ENCODE measurements at regions not wholly inside any gene's neighbourhood (a gene's known extent, or its start where the extent isn't known, plus 50 kb on each side); places are given as distances from the start of the nearest gene placed in this dataset.

DNA sequence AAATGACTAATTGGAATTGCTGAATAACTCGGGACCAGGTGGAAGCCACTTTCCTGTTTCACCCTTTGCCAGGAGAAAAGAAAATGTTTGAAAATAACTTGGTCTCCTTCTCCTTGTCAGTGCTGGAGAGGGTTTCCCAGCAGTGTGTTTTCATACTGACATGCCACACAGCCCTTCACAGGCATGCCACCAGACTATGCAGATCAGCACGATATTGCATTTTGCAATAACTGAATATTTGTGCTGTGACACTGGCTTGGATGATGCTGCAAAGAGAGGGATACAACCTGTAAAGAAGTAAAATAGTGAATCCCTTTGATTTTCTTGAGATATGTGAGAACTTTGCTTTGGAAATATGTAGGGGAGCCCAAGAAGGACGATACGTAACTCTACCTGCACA, 200.0 kb upstream of the NAV2 start:
- no peak for DNase-seq

DNA sequence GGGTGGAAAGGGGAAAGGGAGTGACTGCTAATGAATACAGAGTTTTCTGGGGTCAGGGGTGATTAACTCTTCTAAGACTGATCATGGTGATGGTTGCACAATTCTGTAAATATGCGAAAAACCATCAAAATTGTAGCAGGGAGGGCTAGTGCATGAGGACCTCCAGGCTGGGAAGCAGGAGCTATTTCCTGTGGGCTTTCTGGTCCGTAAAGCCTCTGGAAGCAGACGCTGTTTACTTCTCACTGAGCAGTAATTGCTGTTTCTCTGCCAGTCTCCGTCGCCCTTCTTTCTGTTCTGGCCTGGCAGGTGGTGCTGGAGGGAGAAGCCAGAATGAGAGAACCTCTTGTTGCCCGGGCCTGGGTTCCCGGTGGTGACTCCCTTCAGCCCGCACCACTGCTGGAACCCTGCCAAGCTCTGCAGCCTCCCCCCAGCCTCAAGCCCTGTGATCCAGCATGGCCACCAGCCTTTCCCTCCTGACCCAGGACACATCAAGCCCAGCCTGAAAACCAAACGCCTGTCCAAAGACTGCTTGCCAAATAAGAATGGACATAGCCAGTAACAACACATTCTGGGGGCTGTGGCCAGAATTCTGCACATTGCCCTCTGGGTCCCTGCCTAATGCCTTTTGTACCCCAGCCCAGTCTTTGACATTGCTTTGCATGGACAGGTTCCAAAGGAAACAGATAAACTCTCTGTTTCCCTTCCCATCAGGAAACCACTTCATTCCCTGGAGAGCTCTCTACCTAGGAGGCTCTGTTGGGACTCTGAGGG, 201.0 kb upstream of the NAV2 start:
- DNase-seq: no peak

- no peak for DNase-seq
These were observed 201.6 kb upstream of the NAV2 start for GRCh38 chr11:19511066-19511412.

GRCh38 chr11:19510468-19510867, 202.2 kb upstream of the NAV2 start:
- no peak for DNase-seq

DNA sequence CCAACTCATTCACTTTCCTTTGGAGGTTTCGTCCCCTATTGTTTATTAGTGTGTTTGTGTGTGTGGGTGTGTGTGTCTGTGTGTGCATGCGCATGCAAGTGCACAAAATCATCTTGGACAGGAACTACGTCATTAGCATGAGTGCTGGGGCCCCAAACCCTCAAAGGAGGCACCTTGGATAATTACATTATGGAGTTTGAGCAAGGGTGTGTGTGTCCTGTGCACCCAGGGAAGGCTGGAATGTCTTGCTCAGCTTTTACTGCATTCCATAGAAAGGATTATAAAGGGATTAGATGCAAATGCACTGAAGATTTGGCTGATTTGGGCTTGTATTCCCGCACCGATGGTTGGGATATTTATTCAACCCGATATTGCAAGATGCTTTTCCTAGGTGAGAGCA, 203.4 kb upstream of the NAV2 start:
- DNase-seq: no peak

DNA sequence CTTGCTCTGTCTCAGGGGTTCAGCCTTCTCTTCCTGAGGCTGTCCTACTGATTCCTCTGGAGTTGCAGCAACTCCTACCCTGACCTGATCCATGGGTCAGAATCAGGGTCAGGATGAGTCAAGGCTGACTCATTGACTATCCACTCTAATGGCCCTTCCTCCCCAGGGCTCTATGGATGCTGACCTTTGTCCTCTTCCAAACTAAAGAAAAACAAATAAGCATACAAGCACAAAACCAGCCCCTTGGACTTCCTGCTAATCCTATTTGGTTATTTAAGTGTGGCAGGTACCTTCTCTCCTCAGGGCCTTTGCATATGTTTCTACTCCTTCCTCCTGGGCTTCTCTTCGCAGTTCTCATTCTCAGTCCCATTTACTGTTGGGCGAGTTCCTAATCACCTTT, 204.5 kb upstream of the NAV2 start:
- DNase-seq: no peak

DNA sequence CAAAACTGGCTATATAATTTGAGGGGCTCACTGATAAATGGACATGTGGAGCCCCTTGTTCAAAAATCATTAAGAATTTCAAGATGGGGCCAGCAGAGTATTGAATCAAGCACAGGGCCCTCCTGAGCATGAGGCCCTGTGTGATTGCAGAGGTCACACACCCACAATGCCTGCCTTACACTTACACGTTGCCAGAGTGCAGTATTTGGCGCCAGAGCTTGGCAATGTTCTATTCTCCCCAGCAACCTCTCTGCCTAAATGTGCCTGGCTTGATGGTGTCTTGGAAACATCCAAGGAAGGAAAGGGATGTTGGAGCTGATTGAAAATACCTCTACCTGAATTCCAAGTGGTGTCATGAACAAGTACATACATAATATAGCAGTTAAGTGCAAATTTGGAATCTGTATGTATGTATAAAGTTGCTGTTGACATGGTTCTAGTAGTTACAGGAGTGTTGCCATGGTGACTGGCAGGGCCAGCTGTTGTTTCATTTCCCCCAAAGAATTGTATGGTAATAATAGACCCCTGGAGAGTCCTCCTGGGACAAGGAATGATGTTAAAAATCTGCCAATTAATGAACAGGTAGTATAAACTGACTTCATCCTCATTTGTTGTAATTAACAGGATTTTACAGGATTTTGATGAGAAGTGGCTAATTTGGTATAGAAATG, 205.7 kb upstream of the NAV2 start:
- no peak for DNase-seq

DNA sequence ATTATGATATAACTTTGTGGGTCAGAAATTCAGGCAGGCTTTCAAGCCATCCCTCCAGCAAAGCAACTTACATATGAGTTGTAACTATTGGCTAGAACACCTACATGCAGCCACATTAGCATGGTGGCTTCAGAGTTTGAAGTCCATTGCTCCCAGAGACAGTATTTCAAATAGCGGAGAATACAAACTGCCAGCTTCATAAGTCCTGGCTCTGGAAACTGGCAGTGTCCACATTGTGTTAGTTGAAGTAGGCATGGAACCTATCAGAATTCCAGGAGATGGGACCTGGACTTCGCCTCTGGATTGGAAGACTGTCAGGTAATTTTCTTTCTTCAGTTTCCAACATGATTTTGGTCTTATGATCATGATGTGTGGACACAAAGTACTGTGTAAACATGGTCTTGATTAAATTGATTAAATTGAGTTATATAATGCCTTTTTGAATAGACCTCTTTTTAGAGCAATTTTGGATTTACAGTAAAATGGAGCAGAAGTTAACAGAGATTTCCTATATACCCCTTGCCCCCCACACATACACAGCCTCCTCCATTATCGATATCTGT, 209.9 kb upstream of the NAV2 start:
- DNase-seq: no peak

DNA sequence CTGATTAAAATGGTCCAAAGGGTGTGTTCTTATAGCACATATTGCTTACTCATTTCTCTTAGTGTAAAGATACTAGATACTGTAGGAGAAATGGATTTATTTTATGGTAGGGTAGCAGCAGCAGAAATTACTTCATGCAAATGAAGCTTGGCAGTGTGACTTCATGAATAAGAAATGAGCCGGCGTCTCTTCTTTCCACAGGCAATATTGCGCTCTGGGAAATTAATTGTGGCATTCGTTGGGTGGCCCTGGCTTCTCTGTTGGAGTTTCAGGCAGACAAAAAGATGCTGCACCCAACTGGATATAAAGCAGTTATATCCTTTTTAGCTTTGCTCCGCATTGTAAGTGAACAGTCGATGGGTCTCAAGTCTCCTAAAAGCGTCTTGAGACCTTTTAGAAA, 211.0 kb upstream of the NAV2 start:
- DNase-seq: no peak

- DNase-seq: no peak
These were observed 212.6 kb upstream of the NAV2 start for GRCh38 chr11:19499999-19500398.

DNA sequence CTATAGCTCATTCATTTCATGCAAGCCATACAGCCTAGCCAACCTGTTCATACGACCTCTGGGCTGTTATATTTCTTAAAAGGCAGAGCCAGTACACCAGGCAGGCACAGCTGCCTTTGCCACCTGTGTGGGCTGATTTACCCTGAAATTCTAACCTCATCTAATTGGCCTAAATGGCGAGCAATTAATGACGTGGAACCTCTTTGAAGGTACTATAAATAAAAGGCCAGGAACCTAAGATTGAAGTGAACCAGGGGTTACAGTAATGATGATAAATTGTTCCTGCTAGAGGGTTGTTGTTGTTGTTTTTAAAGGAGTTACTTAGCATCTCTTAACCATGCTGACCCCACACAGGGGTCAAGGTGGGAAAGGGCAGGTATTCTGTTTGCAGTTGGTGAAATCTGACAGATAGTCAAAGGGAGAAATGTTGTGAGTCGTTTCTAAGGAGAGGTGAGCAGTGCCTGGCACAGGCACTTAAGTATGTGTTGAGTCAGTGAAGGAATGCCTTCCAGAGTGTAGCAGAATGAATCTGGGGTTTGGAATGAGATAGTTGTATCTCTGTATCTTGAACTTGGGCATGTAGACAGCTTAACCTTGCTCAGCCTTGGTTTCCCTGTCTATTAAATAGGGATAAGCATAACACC, 213.5 kb upstream of the NAV2 start:
- no peak for DNase-seq

DNA sequence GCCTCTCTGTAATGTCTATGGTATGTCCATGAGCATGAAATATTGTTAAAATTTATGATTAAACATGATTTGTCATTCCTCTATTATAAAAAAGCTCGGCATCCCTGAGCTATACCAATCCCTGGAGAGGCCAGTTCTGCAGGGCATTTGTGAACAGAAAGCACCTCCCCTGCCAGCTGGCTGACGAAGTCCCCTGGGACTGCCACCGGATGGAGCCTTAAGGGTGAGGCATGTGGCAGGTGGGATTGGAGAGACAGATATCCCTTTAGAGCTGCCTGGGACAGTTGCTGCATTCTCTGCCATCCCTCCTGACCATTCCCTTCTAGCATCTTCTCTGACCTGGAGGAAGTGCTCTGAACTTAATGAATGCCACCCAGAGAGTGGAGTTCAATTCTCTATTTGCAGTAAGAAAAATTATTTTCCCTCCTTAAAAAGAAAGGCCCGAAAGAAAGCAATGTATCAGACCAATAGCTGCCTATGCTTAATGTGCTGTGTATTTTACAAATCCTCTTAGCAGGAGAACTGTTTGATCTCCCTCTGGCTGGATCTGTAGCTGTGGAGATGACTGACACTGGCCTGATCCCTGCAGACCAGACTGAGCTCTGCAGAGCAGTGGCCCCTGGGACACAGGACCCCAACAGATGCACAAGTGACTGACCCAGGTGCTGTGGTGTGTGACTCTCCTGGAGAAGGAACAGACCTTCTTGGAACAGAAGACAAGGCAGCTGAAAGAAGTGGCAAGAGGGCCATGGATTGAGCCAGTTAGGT, 219.0 kb upstream of the NAV2 start:
- no peak for DNase-seq

GRCh38 chr11:19482319-19483100, 230.1 kb upstream of the NAV2 start:
- DNase-seq: no peak

GRCh38 chr11:19480540-19480939, 232.1 kb upstream of the NAV2 start:
- DNase-seq: no peak

DNA sequence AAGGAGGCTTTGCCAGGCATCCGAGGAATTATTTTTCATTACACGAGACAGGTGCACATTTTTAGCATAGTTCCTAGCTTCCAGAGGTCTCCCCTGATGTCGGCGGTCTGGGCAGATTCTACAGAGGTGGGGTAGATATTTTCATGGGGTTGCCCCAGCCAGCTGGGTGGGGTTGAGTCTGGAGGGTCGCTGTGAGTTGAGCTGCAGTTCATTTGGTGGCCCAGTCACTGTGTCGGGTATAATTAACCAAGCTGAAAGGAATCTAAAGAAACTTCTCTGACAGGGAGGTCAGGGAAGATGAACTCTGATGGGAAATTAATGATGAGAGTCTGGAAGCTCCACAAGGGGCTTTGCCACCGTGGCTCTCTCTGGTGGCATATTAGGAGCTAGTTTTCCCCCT, 233.7 kb upstream of the NAV2 start:
- DNase-seq: no peak

- no peak for DNase-seq
These were observed 234.4 kb upstream of the E2F8 start for GRCh38 chr11:19474954-19475721.

- DNase-seq: no peak
These were observed 233.5 kb upstream of the E2F8 start for GRCh38 chr11:19474211-19474610.

DNA sequence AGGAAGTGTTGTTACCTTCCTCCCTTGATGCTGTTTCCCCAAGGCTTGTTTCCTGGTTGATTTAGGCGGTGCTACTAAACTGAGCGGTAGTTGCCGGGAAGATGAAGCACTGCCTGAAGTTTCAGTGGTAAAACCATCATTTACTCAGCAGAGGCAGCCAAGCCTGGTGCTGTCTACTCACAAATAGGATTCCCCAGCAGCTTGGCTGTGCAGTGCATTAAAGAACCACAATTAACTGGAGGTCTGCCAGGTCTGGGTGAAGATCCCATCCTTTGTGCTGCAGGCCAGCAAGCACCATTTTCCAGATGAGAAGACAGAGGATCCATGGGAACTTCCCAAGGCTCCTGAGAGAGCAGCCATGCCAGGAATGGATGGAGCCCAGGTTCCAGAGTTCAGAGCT, 231.9 kb upstream of the E2F8 start:
- DNase-seq: no peak

DNA sequence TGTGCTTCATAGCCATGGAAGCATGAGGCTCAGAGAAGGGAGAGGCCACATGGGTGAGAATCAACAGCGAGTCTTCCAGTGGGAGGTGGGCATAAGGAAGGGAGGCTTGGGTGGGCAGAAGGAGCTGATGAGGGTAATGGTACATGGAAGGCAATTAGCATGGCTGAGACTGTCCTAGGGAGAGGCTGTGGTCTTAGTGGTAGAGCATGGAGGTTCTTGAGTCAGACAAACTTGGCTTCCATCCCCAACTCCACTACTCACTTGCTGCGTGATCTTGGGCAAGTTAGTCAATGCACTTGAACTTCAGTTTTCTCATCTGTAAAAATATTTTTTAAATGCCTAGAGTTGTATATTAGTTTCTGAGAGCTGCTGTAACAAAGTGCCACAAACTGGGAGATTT, 227.2 kb upstream of the E2F8 start:
- DNase-seq: no peak

DNA sequence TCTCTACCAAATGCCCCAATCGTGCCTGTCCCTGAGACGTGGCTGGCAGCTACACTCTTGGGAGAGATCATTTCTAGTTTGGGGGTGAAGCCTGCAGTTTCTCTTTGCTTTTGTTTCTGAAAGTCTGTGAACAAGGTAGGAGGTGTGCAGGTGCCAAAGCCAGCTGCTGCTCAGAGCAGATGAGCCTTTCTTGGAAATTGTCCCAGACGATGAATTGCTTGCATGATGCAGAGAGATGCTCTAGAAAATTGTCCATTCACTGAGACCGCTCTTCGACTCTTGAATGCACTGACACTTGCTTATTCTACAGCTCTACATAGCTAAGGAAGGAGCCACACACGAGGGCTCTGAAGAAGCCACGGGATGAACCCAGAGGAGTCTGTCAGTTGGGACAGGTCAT, 225.6 kb upstream of the E2F8 start:
- DNase-seq: no peak

DNA sequence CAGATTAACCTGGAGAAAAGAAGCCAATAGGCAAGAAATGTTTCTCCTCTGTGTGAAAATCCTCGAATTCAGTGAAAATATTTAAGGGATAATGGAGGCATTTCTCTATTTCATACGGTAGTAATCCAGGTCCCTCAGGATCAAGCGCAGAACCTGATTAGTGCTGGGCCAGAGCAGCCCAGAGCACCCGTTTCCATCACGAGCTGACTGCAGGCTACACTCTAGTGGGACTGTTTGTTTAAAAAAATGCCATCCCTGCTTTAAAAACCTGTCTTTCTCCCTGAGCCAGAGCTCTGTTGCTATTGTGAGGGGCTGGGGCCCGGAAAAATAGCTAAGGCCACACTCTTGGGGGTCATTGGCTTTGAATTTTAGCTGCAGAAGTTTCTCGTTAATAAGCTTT, 223.2 kb upstream of the E2F8 start:
- no peak for DNase-seq
